ENCODE measurements at regions not wholly inside any gene's neighbourhood (a gene's known extent, or its start where the extent isn't known, plus 50 kb on each side); places are given as distances from the start of the nearest gene placed in this dataset.

DNA sequence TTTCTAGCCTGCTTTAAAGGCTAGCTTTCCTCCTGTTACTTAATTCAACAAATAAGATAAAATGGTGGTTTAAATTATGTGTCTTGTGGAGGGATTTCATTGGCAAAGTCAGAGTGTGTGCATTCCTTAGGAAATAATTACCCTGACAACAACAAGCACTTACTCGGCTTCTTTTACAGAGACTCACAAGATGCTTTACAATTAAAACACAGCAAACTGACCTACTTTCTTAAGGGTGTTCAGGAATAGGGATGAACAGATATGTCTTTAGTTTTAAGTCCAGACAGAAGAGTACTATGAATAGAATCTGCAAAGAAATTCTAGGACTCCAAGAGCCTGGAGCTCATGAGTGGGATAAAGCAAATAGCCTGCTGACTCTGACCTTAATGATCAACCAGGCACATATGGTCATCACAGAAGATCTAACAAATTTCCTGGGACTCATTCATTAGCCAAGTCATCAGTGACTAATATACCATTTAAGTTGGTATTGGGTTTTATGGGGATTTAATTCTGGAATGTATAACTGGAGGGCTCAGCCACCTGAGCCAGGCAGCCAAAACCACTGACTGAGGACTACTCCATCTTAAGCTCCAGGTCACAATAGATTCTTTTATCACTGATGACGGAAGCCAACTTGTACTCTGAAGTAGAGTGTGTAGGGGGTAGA, 161.8 kb upstream of the RIMS1 start:
- Mint-ChIP-seq H3K27ac (no peak overlapping the region), H3K4me1 (peaks cover 7% of the 10 kb centered on the region), H3K27me3 (ENCODE audit: insufficient read depth, low read depth) (no peaks in the 10 kb centered on the region), H3K9me3 (no peaks in the 10 kb centered on the region), H3K4me3 (no peak overlapping the region), H3K36me3 (no peaks in the 10 kb centered on the region)
- no peaks in the 10 kb centered on the region for H3F3A ChIP-seq (ENCODE audit: low read depth)
- H3K36me3 ChIP-seq: no peaks in the 10 kb centered on the region
- no peaks in the 10 kb centered on the region for H3K27me3 ChIP-seq
- H3K27ac ChIP-seq: no peak overlapping the region
- no peak for DNase-seq (ENCODE audit: low spot score)
- no peaks in the 10 kb centered on the region for H3K79me2 ChIP-seq (ENCODE audit: low read depth)
- H2AFZ ChIP-seq (replicated peaks): no peak overlapping the region
- TF ChIP-seq EZH2 (IDR thresholded peaks at IDR 0.05): no peak
- TF ChIP-seq CTCF (IDR thresholded peaks at IDR 0.05): no peak
- TF ChIP-seq EZH2phosphoT487 (IDR thresholded peaks at IDR 0.05): no peak
- H3K4me3 ChIP-seq: no peak overlapping the region
- H3K9me3 ChIP-seq (ENCODE audit: low read depth): no peaks in the 10 kb centered on the region
- no peaks in the 10 kb centered on the region for H4K20me1 ChIP-seq (ENCODE audit: low read depth)
- no peaks in the 10 kb centered on the region for H3K4me1 ChIP-seq
- no peak overlapping the region for H3K4me2 ChIP-seq
- H3K9ac ChIP-seq: no peak overlapping the region

GRCh38 chr6:71725126-71725470, 161.3 kb upstream of the RIMS1 start:
- Histone ChIP-seq H3K36me3 (no peaks in the 10 kb centered on the region), H3K4me1 (no peaks in the 10 kb centered on the region), H3F3A (ENCODE audit: low read depth) (no peaks in the 10 kb centered on the region), H3K27me3 (no peaks in the 10 kb centered on the region), H4K20me1 (ENCODE audit: low read depth) (no peaks in the 10 kb centered on the region), H3K27ac (no peak overlapping the region), H3K4me2 (no peak overlapping the region), H2AFZ (replicated peaks) (no peak overlapping the region), H3K79me2 (ENCODE audit: low read depth) (no peaks in the 10 kb centered on the region), H3K4me3 (no peak overlapping the region), H3K9me3 (ENCODE audit: low read depth) (no peaks in the 10 kb centered on the region), H3K9ac (no peak overlapping the region)
- DNase-seq (ENCODE audit: low spot score): no peak
- TF ChIP-seq CTCF (IDR thresholded peaks at IDR 0.05): no peak
- TF ChIP-seq EZH2phosphoT487 (IDR thresholded peaks at IDR 0.05): no peak
- TF ChIP-seq EZH2 (IDR thresholded peaks at IDR 0.05): no peak
- Mint-ChIP-seq H3K27me3 (ENCODE audit: insufficient read depth, low read depth) (no peaks in the 10 kb centered on the region), H3K27ac (no peak overlapping the region), H3K4me1 (peaks cover 7% of the 10 kb centered on the region), H3K9me3 (no peaks in the 10 kb centered on the region), H3K36me3 (no peaks in the 10 kb centered on the region), H3K4me3 (no peak overlapping the region)

- H3K27me3 ChIP-seq: no peaks in the 10 kb centered on the region
- H3K9me3 ChIP-seq (ENCODE audit: low read depth): no peaks in the 10 kb centered on the region
- no peak overlapping the region for H3K4me2 ChIP-seq
- H3K9ac ChIP-seq: no peak overlapping the region
- no peaks in the 10 kb centered on the region for H4K20me1 ChIP-seq (ENCODE audit: low read depth)
- no peak overlapping the region for H3K4me3 Mint-ChIP-seq
- H3K79me2 ChIP-seq (ENCODE audit: low read depth): no peaks in the 10 kb centered on the region
- H3F3A ChIP-seq (ENCODE audit: low read depth): no peaks in the 10 kb centered on the region
- H2AFZ ChIP-seq (replicated peaks): no peak overlapping the region
- H3K36me3 ChIP-seq: no peaks in the 10 kb centered on the region
- H3K4me1 ChIP-seq: no peaks in the 10 kb centered on the region
- H3K27ac ChIP-seq: no peak overlapping the region
- DNase-seq (ENCODE audit: low spot score): no peak
- no peaks in the 10 kb centered on the region for H3K36me3 Mint-ChIP-seq
- H3K9me3 Mint-ChIP-seq: no peaks in the 10 kb centered on the region
- no peak overlapping the region for H3K4me3 ChIP-seq
- no peaks in the 10 kb centered on the region for H3K27me3 Mint-ChIP-seq (ENCODE audit: insufficient read depth, low read depth)
- H3K4me1 Mint-ChIP-seq: peaks cover 7% of the 10 kb centered on the region
- H3K27ac Mint-ChIP-seq: no peak overlapping the region
- TF ChIP-seq EZH2phosphoT487 (IDR thresholded peaks at IDR 0.05) (no peak), EZH2 (IDR thresholded peaks at IDR 0.05) (no peak), CTCF (IDR thresholded peaks at IDR 0.05) (no peak)
Measured at GRCh38 chr6:71726121-71726520, 160.2 kb upstream of the RIMS1 start.

All from neural progenitor cell (in vitro differentiated cells).